HepG2 (cell line): ENCODE measurements at regions not wholly inside any gene's neighbourhood (a gene's known extent, or its start where the extent isn't known, plus 50 kb on each side); places are given as distances from the start of the nearest gene placed in this dataset.
A peak's percentile ranks its signal among the peaks of the same experiment; 100 is the strongest.

Experiments
- ATAC-seq: fragments of 200-7000 bp; cut with Tn5 transposase; 3 replicates; pipeline ENCODE4 v1.9.1; 2020; ENCODE audit warnings: mild to moderate bottlenecking, moderate library complexity
- BruUV-seq: library from RNA; stranded (reverse); fragments of 400-500 nt; replicated peaks from 2 replicates; lab custom pipeline; 2021; lab: Mats Ljungman, UMichigan
- CTCF ChIA-PET: fragments of 300-600 bp; formaldehyde crosslinking; extraction: SDS; loops from one replicate; lab custom pipeline; 2021; ENCODE audit warnings: low total read pairs, inconsistent platforms, low intra/inter-chr PET ratio; lab: Yijun Ruan, JAX
- POLR2A ChIA-PET: fragments of 350-600 bp; sonication (Branson Sonifier 250); formaldehyde crosslinking; loops from one replicate; lab custom pipeline; 2020; ENCODE audit warnings: antibody characterized with exemption, inconsistent platforms; lab: Yijun Ruan, JAX
- DNase-seq: peaks from one replicate; pipeline ENCODE4 v3.0.0-alpha.2; 2015; ENCODE audit warnings: low spot score
- FAIRE-seq: peaks from 3 replicates; lab custom pipeline; 2011; peaks lifted over from hg19 to GRCh38; lab: Jason Lieb, UNC
- H2AFZ ChIP-seq: one replicate; pipeline ENCODE4 v1.6.1; 2011; ENCODE audit warnings: low read length, inconsistent platforms
- H3K27ac ChIP-seq: fragments of 300-600 bp; 3 replicates; pipeline ENCODE4 v1.8.0; 2011; ENCODE audit warnings: mixed run types, mild to moderate bottlenecking, mixed read lengths, low read length, inconsistent platforms; ENCODE audit not compliant: insufficient read depth; ENCODE audit errors: extremely low read length
- H3K27me3 ChIP-seq, 2 experiments: fragments of 200-600 bp in 1 of 2; 2 replicates in 1 of 2; 3 replicates in 1 of 2; pipeline versions ENCODE4 v1.6.0 to v1.8.0; 2011; ENCODE audit warnings: low read length in 2 of 2, mild to moderate bottlenecking in 2 of 2, moderate library complexity in 2 of 2, inconsistent platforms in 1 of 2; ENCODE audit not compliant: insufficient read depth in 2 of 2, control insufficient read depth in 1 of 2
- H3K36me3 ChIP-seq, 2 experiments: fragments of 200-600 bp in 1 of 2; replicated peaks in 1 of 2; 2 replicates in 1 of 2; 3 replicates in 1 of 2; pipeline versions ENCODE4 v1.5.1 to v1.8.0; 2011; ENCODE audit warnings: low read length in 2 of 2, inconsistent platforms in 1 of 2; ENCODE audit not compliant: insufficient read depth in 2 of 2, control insufficient read depth in 1 of 2
- H3K4me1 ChIP-seq: 2 replicates; pipeline ENCODE4 v1.5.1; 2012; ENCODE audit warnings: low read length, inconsistent platforms; ENCODE audit not compliant: insufficient read depth
- H3K4me2 ChIP-seq: 2 replicates; pipeline ENCODE4 v1.6.0; 2011; ENCODE audit warnings: low read depth, low read length, inconsistent platforms
- H3K4me3 ChIP-seq, 3 experiments: fragments of 200-600 bp in 1 of 3; sonication (generic), shearing (Covaris generic) in 1 of 3; replicated peaks in 1 of 3; 2 replicates each; pipeline ENCODE4 v1.5.1; 2011 to 2016; ENCODE audit warnings: low read length in 3 of 3, inconsistent platforms in 2 of 3, low read depth in 2 of 3, mild to moderate bottlenecking in 2 of 3, control low read depth in 1 of 3, mixed read lengths in 1 of 3; ENCODE audit not compliant: insufficient read depth in 1 of 3
- H3K79me2 ChIP-seq: one replicate; pipeline ENCODE4 v1.6.1; 2011; ENCODE audit warnings: low read length, inconsistent platforms; ENCODE audit not compliant: insufficient read depth
- H3K9ac ChIP-seq: 2 replicates; pipeline ENCODE4 v1.6.0; 2011; ENCODE audit warnings: mild to moderate bottlenecking, low read depth, low read length, inconsistent platforms; ENCODE audit not compliant: insufficient read depth
- H3K9me3 ChIP-seq: 2 replicates; pipeline ENCODE4 v1.5.1; 2012; ENCODE audit warnings: mild to moderate bottlenecking, low read length
- H4K20me1 ChIP-seq: 2 replicates; pipeline ENCODE4 v1.6.0; 2011; ENCODE audit warnings: inconsistent platforms, mild to moderate bottlenecking, low read length, moderate library complexity; ENCODE audit not compliant: insufficient read depth
- AKNA ChIP-seq: sonication (generic); formaldehyde crosslinking; IDR thresholded peaks from 2 replicates; pipeline ENCODE4 v1.4.0; 2020; ENCODE audit warnings: missing genetic modification reagents, borderline replicate concordance
- ARID5B ChIP-seq: IDR thresholded peaks from 2 replicates; pipeline ENCODE4 v1.4.0; 2020; ENCODE audit warnings: mild to moderate bottlenecking, missing genetic modification reagents
- FOXA3 ChIP-seq: IDR thresholded peaks from 2 replicates; pipeline ENCODE4 v1.6.1; 2016; ENCODE audit warnings: missing genetic modification reagents, missing compliant biosample characterization
- GABPA ChIP-seq, 2 experiments: IDR thresholded peaks; 2 replicates each; pipeline ENCODE4 v1.6.1; 2011 to 2016; ENCODE audit warnings: low read depth in 2 of 2, low read length in 1 of 2, missing biosample characterization in 1 of 2, missing genetic modification characterization in 1 of 2
- GATAD2A ChIP-seq: IDR thresholded peaks from 2 replicates; pipeline ENCODE4 v1.6.1; 2016
- GFI1 ChIP-seq: sonication (generic); formaldehyde crosslinking; IDR thresholded peaks from 2 replicates; pipeline ENCODE4 v1.5.0; 2020; ENCODE audit warnings: missing genetic modification reagents, mild to moderate bottlenecking, borderline replicate concordance
- HNF4A ChIP-seq: sonication (generic); formaldehyde crosslinking; IDR thresholded peaks from 2 replicates; pipeline ENCODE4 v1.4.0; 2020; ENCODE audit warnings: missing genetic modification reagents
- HOMEZ ChIP-seq: IDR thresholded peaks from 2 replicates; pipeline ENCODE4 v1.6.1; 2016; ENCODE audit warnings: low read depth
- PHF5A ChIP-seq: IDR thresholded peaks from one replicate; pipeline ENCODE4 v1.6.1; 2018; ENCODE audit warnings: low read depth, missing genetic modification reagents; ENCODE audit not compliant: unreplicated experiment
- RARA ChIP-seq: IDR thresholded peaks from 2 replicates; pipeline ENCODE4 v1.6.1; 2016; ENCODE audit warnings: missing genetic modification reagents, missing compliant biosample characterization
- RBFOX2 ChIP-seq: fragments of 200-400 bp; formaldehyde crosslinking; IDR thresholded peaks from 2 replicates; pipeline ENCODE4 v1.6.1; 2017; ENCODE audit warnings: low read depth, mild to moderate bottlenecking, low read length
- SOX5 ChIP-seq: IDR thresholded peaks from 2 replicates; pipeline ENCODE4 v1.6.1; 2016; ENCODE audit warnings: borderline replicate concordance
- ZMYM2 ChIP-seq: sonication (generic); formaldehyde crosslinking; IDR thresholded peaks from 2 replicates; pipeline ENCODE4 v1.8.0; 2022; ENCODE audit warnings: mild to moderate bottlenecking, missing genetic modification reagents
- ZNF263 ChIP-seq: sonication (generic); formaldehyde crosslinking; IDR thresholded peaks from 2 replicates; pipeline ENCODE4 v1.4.0; 2020; ENCODE audit warnings: missing genetic modification reagents
- ZNF644 ChIP-seq: IDR thresholded peaks from 2 replicates; pipeline ENCODE4 v1.6.1; 2016; ENCODE audit warnings: low read depth
- WGBS: methylation state at CpG from one replicate; pipeline ENCODE4 v1.1.6; 2017; ENCODE audit warnings: low lambda C conversion rate; 5-methylcytosine and 5-hydroxymethylcytosine counted together
- in situ Hi-C: cut with HindIII; loops from 2 replicates; pipeline ENCODE4 v1.10.0; 2017; ENCODE audit warnings: low pct_unique_long_range_greater_than_20kb; ENCODE audit not compliant: extremely low pct_ligation_motif_present
- intact Hi-C: fragments of 100-400 bp; cut with micrococcal nuclease; formaldehyde crosslinking; loops from one replicate; pipeline ENCODE4 v1.10.0; 2022; ENCODE audit not compliant: unreplicated experiment

GRCh38 chr5:75002271-75002670 is 50.1 kb downstream of the GCNT4 start:
- Histone ChIP-seq H3K4me3 (no peak overlapping the region), H3K27ac (no peak overlapping the region), H3K9ac (no peak overlapping the region), H4K20me1 (no peaks in the 10 kb centered on the region), H3K9me3 (peaks cover 21% of the 10 kb centered on the region), H3K4me1 (peaks cover 16% of the 10 kb centered on the region), H3K79me2 (no peaks in the 10 kb centered on the region), H3K4me2 (no peak overlapping the region), H2AFZ (no peak overlapping the region), H3K27me3 (no peaks in the 10 kb centered on the region; a peak in 1 of 5 replicates), H3K36me3 (no peaks in the 10 kb centered on the region)
- 61% methylated on average over 4 of the region's 4 CpGs for WGBS
- intact Hi-C loops (no loop called here), in situ Hi-C loops (no loop called here)
- POLR2A ChIA-PET, result no interaction called here
- DNase-seq (peak; percentile 16), ATAC-seq (no peak), FAIRE-seq (no peak)
- BruUV-seq, result no TSS peak
- no peak for TF ChIP-seq FOXA3 (CRISPR knock-in tag)
- no peak for TF ChIP-seq AKNA (CRISPR knock-in tag)
- TF ChIP-seq GFI1 (CRISPR knock-in tag), result no peak
- peak; percentile 11; the same call in 1 of the 2 replicates for TF ChIP-seq GATAD2A (CRISPR knock-in tag)
- TF ChIP-seq RARA (CRISPR knock-in tag), result 0 out of 2 replicates have a peak, but pooled peaks have one; percentile 3
- peak; percentile 61 for TF ChIP-seq HNF4A (CRISPR knock-in tag)
- no peak for TF ChIP-seq PHF5A (CRISPR knock-in tag)
- no peak for TF ChIP-seq GABPA (IDR thresholded peaks at IDR 0.05; ENCODE audit: low read depth, low read length)
- 0 out of 2 replicates have a peak, but pooled peaks have one; percentile 24 for TF ChIP-seq GABPA (CRISPR knock-in tag; IDR thresholded peaks at IDR 0.05; ENCODE audit: low read depth)
- no peak for TF ChIP-seq SOX5 (CRISPR knock-in tag)
- TF ChIP-seq ZMYM2 (CRISPR knock-in tag), result 0 out of 2 replicates have a peak, but pooled peaks have one; percentile 41
- TF ChIP-seq RBFOX2, result no peak
- TF ChIP-seq HOMEZ, result 0 out of 2 replicates have a peak, but pooled peaks have one; percentile 28
- TF ChIP-seq ZNF644 (CRISPR knock-in tag), result peak; percentile 25; the same call in 1 of the 2 replicates
- TF ChIP-seq ARID5B, result peak; percentile 32; the same call in 1 of the 2 replicates
- TF ChIP-seq ZNF263, result no peak
- CTCF ChIA-PET, result no interaction called here
